Neural progenitor cell (in vitro differentiated cells): ENCODE measurements at regions not wholly inside any gene's neighbourhood (a gene's known extent, or its start where the extent isn't known, plus 50 kb on each side); places are given as distances from the start of the nearest gene placed in this dataset.

Experiments used
- DNase-seq: peaks from one replicate; pipeline ENCODE4 v3.0.0-alpha.2; 2016; ENCODE audit warnings: low spot score
- H2AFZ ChIP-seq: fragments of 200-600 bp; sonication (generic); replicated peaks from 2 replicates; pipeline ENCODE4 v1.6.1; 2016; ENCODE audit warnings: antibody characterized with exemption
- H3F3A ChIP-seq: fragments of 200-600 bp; sonication (generic); 2 replicates; pipeline ENCODE4 v1.6.1; 2016; ENCODE audit warnings: antibody characterized with exemption, low read depth
- H3K27ac ChIP-seq: fragments of 200-600 bp; sonication (generic); 2 replicates; pipeline ENCODE4 v1.5.1; 2016; ENCODE audit warnings: mild to moderate bottlenecking
- H3K27me3 ChIP-seq: fragments of 200-600 bp; sonication (generic); 2 replicates; pipeline ENCODE4 v1.6.1; 2016; ENCODE audit warnings: mild to moderate bottlenecking, moderate library complexity
- H3K36me3 ChIP-seq: fragments of 200-600 bp; sonication (generic); 2 replicates; pipeline ENCODE4 v1.5.1; 2016
- H3K4me1 ChIP-seq: fragments of 200-600 bp; sonication (generic); 2 replicates; pipeline ENCODE4 v1.6.1; 2016; ENCODE audit warnings: mixed run types
- H3K4me2 ChIP-seq: fragments of 200-600 bp; sonication (generic); 2 replicates; pipeline ENCODE4 v1.6.1; 2016
- H3K4me3 ChIP-seq: fragments of 200-600 bp; sonication (generic); 2 replicates; pipeline ENCODE4 v1.5.1; 2016
- H3K79me2 ChIP-seq: fragments of 200-600 bp; sonication (generic); 2 replicates; pipeline ENCODE4 v1.6.1; 2016; ENCODE audit warnings: low read depth
- H3K9ac ChIP-seq: fragments of 200-600 bp; sonication (generic); 2 replicates; pipeline ENCODE4 v1.6.1; 2016
- H3K9me3 ChIP-seq: fragments of 200-600 bp; sonication (generic); 2 replicates; pipeline ENCODE4 v1.5.1; 2016; ENCODE audit warnings: low read depth
- H4K20me1 ChIP-seq: fragments of 200-600 bp; sonication (generic); 2 replicates; pipeline ENCODE4 v1.6.1; 2016; ENCODE audit warnings: low read depth
- H3K27ac Mint-ChIP-seq: 3 replicates; pipeline ENCODE4 v1.8.0; 2021; ENCODE audit warnings: mixed read lengths
- H3K27me3 Mint-ChIP-seq: 2 replicates; pipeline ENCODE4 v1.8.0; 2022; ENCODE audit warnings: low read depth, mild to moderate bottlenecking, inconsistent platforms, moderate library complexity, mixed read lengths; ENCODE audit not compliant: insufficient read depth
- H3K36me3 Mint-ChIP-seq: 3 replicates; pipeline ENCODE4 v1.8.0; 2021; ENCODE audit warnings: mixed read lengths
- H3K4me1 Mint-ChIP-seq: 3 replicates; pipeline ENCODE4 v1.8.0; 2021; ENCODE audit warnings: mixed read lengths
- H3K4me3 Mint-ChIP-seq: 3 replicates; pipeline ENCODE4 v1.8.0; 2021; ENCODE audit warnings: mild to moderate bottlenecking, moderate library complexity, mixed read lengths
- H3K9me3 Mint-ChIP-seq: 3 replicates; pipeline ENCODE4 v1.8.0; 2020; ENCODE audit warnings: mixed read lengths
- EZH2 ChIP-seq: fragments of 200-600 bp; sonication (generic); IDR thresholded peaks from 2 replicates; pipeline ENCODE4 v1.6.1; 2017; ENCODE audit warnings: antibody characterized with exemption, mild to moderate bottlenecking, moderate library complexity
- EZH2phosphoT487 ChIP-seq: fragments of 200-600 bp; sonication (generic); IDR thresholded peaks from 2 replicates; pipeline ENCODE4 v1.6.1; 2017; ENCODE audit warnings: antibody characterized with exemption
- TF ChIP-seq, protein P1 (sequence below): fragments of 200-600 bp; sonication (generic); IDR thresholded peaks from 2 replicates; pipeline ENCODE4 v1.5.1; 2017; ENCODE audit warnings: antibody characterized with exemption, mild to moderate bottlenecking

DNA sequence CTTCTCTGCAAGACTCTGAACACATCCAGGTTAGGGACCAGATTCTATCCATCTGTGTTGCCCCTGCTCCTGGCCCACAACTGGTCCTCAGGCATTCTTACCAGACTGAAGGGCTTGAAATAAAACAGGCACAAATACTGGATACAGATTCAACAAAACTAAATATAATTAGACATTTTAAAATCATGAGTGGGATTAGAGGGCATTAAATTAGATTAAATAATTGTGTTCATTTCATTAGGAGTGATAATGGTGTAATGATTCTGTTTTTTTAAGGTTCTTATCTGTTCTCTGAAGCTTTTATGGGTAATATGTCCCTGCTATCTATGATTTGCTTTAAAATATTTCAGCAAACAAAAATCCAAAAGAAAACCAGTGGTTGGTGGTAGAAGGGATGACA lies 226.5 kb downstream of the IRS1 start:
- no peaks in the 10 kb centered on the region for H3K36me3 ChIP-seq

DNA sequence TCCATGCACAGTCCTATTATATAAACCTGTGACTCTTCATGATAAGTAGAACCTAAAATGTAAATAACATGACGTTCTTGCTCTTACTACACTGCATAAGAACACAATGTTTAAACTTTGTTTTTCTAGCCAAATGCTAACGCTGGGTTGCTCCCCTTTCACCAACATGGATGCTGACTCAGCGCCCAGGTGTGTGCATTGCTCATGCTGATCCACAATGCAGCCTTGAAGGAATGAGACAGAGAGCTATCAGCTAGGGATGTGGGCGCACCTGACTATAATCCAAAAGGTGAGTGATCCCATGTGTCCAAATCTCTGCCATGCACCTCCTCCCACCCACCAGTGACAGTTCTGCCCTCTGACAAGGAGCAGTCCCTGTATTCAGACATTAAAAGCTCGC lies 235.0 kb downstream of the IRS1 start:
- no peaks in the 10 kb centered on the region for H3K36me3 Mint-ChIP-seq
- no peak for DNase-seq
- Histone ChIP-seq H3K9me3 (no peaks in the 10 kb centered on the region), H3K27ac (no peak overlapping the region), H3K9ac (no peak overlapping the region), H4K20me1 (no peaks in the 10 kb centered on the region), H3K4me3 (no peak overlapping the region), H3K4me1 (no peaks in the 10 kb centered on the region), H3K27me3 (no peaks in the 10 kb centered on the region), H3K4me2 (no peak overlapping the region), H2AFZ (no peak overlapping the region), H3K36me3 (no peaks in the 10 kb centered on the region), H3K79me2 (no peaks in the 10 kb centered on the region), H3F3A (no peaks in the 10 kb centered on the region)
- no peaks in the 10 kb centered on the region for H3K4me1 Mint-ChIP-seq
- no peaks in the 10 kb centered on the region for H3K9me3 Mint-ChIP-seq
- TF ChIP-seq EZH2 (no peak), EZH2phosphoT487 (no peak)
- TF ChIP-seq, protein P1, sequence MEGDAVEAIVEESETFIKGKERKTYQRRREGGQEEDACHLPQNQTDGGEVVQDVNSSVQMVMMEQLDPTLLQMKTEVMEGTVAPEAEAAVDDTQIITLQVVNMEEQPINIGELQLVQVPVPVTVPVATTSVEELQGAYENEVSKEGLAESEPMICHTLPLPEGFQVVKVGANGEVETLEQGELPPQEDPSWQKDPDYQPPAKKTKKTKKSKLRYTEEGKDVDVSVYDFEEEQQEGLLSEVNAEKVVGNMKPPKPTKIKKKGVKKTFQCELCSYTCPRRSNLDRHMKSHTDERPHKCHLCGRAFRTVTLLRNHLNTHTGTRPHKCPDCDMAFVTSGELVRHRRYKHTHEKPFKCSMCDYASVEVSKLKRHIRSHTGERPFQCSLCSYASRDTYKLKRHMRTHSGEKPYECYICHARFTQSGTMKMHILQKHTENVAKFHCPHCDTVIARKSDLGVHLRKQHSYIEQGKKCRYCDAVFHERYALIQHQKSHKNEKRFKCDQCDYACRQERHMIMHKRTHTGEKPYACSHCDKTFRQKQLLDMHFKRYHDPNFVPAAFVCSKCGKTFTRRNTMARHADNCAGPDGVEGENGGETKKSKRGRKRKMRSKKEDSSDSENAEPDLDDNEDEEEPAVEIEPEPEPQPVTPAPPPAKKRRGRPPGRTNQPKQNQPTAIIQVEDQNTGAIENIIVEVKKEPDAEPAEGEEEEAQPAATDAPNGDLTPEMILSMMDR: no peak
- H3K27ac Mint-ChIP-seq: no peak overlapping the region
- no peaks in the 10 kb centered on the region for H3K27me3 Mint-ChIP-seq
- no peak overlapping the region for H3K4me3 Mint-ChIP-seq

More for the DNA sequence above, 226.5 kb downstream of the IRS1 start:
- Histone ChIP-seq H3K9ac (no peak overlapping the region), H3K4me3 (no peak overlapping the region), H3K27ac (no peak overlapping the region), H3K4me1 (no peaks in the 10 kb centered on the region), H2AFZ (no peak overlapping the region), H4K20me1 (no peaks in the 10 kb centered on the region), H3F3A (no peaks in the 10 kb centered on the region), H3K4me2 (no peak overlapping the region), H3K79me2 (no peaks in the 10 kb centered on the region), H3K9me3 (no peaks in the 10 kb centered on the region), H3K27me3 (no peaks in the 10 kb centered on the region)
- TF ChIP-seq, protein P1: no peak
- TF ChIP-seq EZH2 (no peak), EZH2phosphoT487 (no peak)
- DNase-seq: no peak
- no peaks in the 10 kb centered on the region for H3K27me3 Mint-ChIP-seq
- no peak overlapping the region for H3K4me3 Mint-ChIP-seq
- peaks cover 5% of the 10 kb centered on the region for H3K9me3 Mint-ChIP-seq
- H3K4me1 Mint-ChIP-seq: no peaks in the 10 kb centered on the region
- H3K36me3 Mint-ChIP-seq: no peaks in the 10 kb centered on the region
- H3K27ac Mint-ChIP-seq: no peak overlapping the region

DNA sequence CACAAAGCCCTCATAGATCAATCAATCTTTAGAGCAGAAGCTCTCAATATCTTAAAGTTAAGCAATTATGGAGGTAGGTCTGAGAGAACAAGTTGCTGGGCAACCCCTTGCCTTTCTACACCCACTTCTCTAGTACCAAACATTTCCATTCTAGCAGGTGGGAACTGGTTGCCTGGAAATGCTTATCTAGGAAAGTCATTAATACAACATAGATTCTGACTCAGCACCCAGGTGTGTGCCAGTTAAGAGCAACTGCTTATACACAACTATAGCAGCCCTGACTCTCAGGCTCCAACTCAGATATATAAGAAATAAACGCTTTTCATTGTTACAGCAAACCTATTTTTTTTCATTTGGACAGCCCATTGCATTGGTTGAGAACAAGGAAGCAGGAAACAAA lies 237.7 kb downstream of the IRS1 start:
- TF ChIP-seq EZH2phosphoT487: no peak
- TF ChIP-seq EZH2: no peak
- TF ChIP-seq, protein P1: no peak
- no peaks in the 10 kb centered on the region for H3K9me3 ChIP-seq
- H3K9ac ChIP-seq: no peak overlapping the region
- H3F3A ChIP-seq: no peaks in the 10 kb centered on the region
- Mint-ChIP-seq H3K4me3 (no peak overlapping the region), H3K36me3 (no peaks in the 10 kb centered on the region), H3K9me3 (no peaks in the 10 kb centered on the region), H3K27me3 (no peaks in the 10 kb centered on the region), H3K4me1 (no peaks in the 10 kb centered on the region), H3K27ac (no peak overlapping the region)
- no peaks in the 10 kb centered on the region for H3K79me2 ChIP-seq
- H3K27ac ChIP-seq: no peak overlapping the region
- no peaks in the 10 kb centered on the region for H3K36me3 ChIP-seq
- no peak overlapping the region for H3K4me2 ChIP-seq
- DNase-seq: no peak
- no peaks in the 10 kb centered on the region for H4K20me1 ChIP-seq
- no peaks in the 10 kb centered on the region for H3K27me3 ChIP-seq
- no peak overlapping the region for H3K4me3 ChIP-seq
- H3K4me1 ChIP-seq: no peaks in the 10 kb centered on the region
- no peak overlapping the region for H2AFZ ChIP-seq

DNA sequence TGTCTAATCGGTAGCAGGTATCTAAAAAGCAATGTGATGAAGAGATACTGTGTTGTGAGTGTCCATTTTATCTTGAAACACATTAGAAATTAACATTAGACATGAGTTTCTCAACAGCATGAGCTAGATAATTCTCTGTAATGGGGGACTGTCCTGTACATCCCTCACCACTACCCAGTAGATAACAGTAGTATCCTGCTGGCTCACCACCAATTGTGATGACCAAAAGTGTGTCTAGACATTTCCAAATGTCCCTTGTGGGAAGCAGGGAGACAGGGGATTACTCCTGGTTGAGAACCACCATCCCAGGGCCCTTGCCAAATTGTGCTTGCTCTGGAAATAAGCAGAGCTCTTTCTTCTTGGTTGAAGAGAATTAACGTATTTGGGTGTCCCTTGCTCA lies 239.3 kb downstream of the IRS1 start:
- H3K27ac ChIP-seq: no peak overlapping the region
- H3K9me3 ChIP-seq: no peaks in the 10 kb centered on the region
- no peak overlapping the region for H3K4me2 ChIP-seq
- no peaks in the 10 kb centered on the region for H3K4me1 ChIP-seq
- H3K4me3 ChIP-seq: no peak overlapping the region
- no peaks in the 10 kb centered on the region for H3K79me2 ChIP-seq
- TF ChIP-seq EZH2phosphoT487: no peak
- TF ChIP-seq, protein P1: no peak
- TF ChIP-seq EZH2: no peak
- no peaks in the 10 kb centered on the region for H3K36me3 ChIP-seq
- H3K27me3 ChIP-seq: no peaks in the 10 kb centered on the region
- Mint-ChIP-seq H3K27ac (no peak overlapping the region), H3K4me1 (no peaks in the 10 kb centered on the region), H3K27me3 (no peaks in the 10 kb centered on the region), H3K4me3 (no peak overlapping the region), H3K36me3 (no peaks in the 10 kb centered on the region), H3K9me3 (no peaks in the 10 kb centered on the region)
- H2AFZ ChIP-seq: no peak overlapping the region
- no peak for DNase-seq
- H4K20me1 ChIP-seq: no peaks in the 10 kb centered on the region
- H3K9ac ChIP-seq: no peak overlapping the region
- H3F3A ChIP-seq: no peaks in the 10 kb centered on the region
